ENCODE measurements at regions not wholly inside any gene's neighbourhood (a gene's known extent, or its start where the extent isn't known, plus 50 kb on each side); places are given as distances from the start of the nearest gene placed in this dataset.
"Not testable (repeated sequence)": the region's sequence is repeated elsewhere in the genome, so short reads cannot be mapped to it uniquely, and the experiment has no call there.

DNA sequence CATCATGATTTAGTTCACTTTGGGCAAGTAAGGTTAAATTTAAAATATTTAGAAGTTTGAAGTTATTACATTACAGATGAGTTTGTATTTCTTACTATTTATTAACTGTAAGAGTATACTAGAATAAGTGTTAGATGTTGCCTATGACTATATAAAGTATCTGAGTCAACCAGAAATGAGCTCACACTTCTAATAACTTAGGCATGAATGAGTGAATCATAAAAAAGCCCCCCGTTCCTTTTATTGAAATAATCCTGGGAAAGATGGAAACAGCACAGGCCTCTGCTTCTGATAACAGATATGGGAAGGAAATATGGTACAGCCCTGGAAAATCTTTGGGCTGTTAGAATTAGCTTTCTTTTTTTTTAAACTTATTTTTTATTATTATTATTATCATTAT, 66.6 kb upstream of the TGFBR2 start:
- DNase-seq (ENCODE audit: low spot score), result no peak
- Mint-ChIP-seq H3K27me3 (ENCODE audit: unreplicated experiment) (no peaks in the 10 kb centered on the region), H3K27ac (ENCODE audit: unreplicated experiment) (no peak overlapping the region), H3K4me1 (ENCODE audit: unreplicated experiment) (peaks cover 5% of the 10 kb centered on the region), H3K4me3 (ENCODE audit: unreplicated experiment) (no peak overlapping the region), H3K9me3 (ENCODE audit: unreplicated experiment) (no peaks in the 10 kb centered on the region), H3K36me3 (ENCODE audit: low read depth, unreplicated experiment) (no peaks in the 10 kb centered on the region)
- TF ChIP-seq, protein P1, sequence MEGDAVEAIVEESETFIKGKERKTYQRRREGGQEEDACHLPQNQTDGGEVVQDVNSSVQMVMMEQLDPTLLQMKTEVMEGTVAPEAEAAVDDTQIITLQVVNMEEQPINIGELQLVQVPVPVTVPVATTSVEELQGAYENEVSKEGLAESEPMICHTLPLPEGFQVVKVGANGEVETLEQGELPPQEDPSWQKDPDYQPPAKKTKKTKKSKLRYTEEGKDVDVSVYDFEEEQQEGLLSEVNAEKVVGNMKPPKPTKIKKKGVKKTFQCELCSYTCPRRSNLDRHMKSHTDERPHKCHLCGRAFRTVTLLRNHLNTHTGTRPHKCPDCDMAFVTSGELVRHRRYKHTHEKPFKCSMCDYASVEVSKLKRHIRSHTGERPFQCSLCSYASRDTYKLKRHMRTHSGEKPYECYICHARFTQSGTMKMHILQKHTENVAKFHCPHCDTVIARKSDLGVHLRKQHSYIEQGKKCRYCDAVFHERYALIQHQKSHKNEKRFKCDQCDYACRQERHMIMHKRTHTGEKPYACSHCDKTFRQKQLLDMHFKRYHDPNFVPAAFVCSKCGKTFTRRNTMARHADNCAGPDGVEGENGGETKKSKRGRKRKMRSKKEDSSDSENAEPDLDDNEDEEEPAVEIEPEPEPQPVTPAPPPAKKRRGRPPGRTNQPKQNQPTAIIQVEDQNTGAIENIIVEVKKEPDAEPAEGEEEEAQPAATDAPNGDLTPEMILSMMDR (IDR thresholded peaks at IDR 0.05; ENCODE audit: unreplicated experiment), result no peak

DNA sequence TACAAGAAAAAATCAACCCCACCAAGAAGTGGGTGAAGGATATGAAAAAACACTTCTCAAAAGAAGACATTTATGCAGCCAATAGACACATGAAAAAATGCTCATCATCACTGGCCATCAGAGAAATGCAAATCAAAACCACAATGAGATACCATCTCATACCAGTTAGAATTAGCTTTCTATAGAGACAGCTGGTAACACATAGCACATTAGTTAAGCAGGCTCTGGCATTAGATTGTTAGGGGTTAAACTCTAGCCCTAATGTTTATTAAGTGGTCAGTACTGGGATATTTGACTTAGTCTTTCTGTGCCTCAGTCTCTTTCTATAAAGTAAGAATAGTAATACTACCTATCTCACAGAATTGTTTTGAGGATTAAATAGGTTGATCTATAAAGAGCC, 65.2 kb upstream of the TGFBR2 start:
- not testable (repeated sequence) for H3K27ac Mint-ChIP-seq (ENCODE audit: unreplicated experiment); DNase-seq (ENCODE audit: low spot score); H3K27me3 Mint-ChIP-seq (ENCODE audit: unreplicated experiment); H3K9me3 Mint-ChIP-seq (ENCODE audit: unreplicated experiment); H3K36me3 Mint-ChIP-seq (ENCODE audit: low read depth, unreplicated experiment); H3K4me3 Mint-ChIP-seq (ENCODE audit: unreplicated experiment)
- peaks cover 11% of the 10 kb centered on the region for H3K4me1 Mint-ChIP-seq (ENCODE audit: unreplicated experiment)

DNA sequence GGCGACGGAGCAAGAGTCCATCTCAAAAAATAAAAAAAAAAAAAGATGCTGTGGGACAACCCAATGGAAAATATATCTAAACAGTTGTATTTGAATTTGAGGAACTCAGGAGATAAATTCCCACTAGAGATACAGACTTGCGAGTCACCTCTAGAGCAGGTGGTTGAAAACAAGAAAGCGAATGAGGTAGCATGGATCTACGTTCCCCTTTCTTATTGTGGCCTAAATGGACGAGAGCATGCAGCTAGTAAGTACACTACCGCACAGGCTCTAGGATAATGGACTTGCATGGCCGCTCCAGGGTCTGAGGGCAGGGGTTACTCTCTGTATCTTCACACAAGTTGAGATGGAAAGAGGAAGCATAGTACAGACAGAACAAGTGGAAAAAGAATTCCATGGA, 63.5 kb upstream of the TGFBR2 start:
- Mint-ChIP-seq H3K27ac (ENCODE audit: unreplicated experiment) (no peak overlapping the region), H3K27me3 (ENCODE audit: unreplicated experiment) (no peaks in the 10 kb centered on the region), H3K9me3 (ENCODE audit: unreplicated experiment) (no peaks in the 10 kb centered on the region), H3K4me1 (ENCODE audit: unreplicated experiment) (peaks cover 12% of the 10 kb centered on the region), H3K4me3 (ENCODE audit: unreplicated experiment) (no peak overlapping the region), H3K36me3 (ENCODE audit: low read depth, unreplicated experiment) (no peaks in the 10 kb centered on the region)
- TF ChIP-seq, protein P1 (IDR thresholded peaks at IDR 0.05; ENCODE audit: unreplicated experiment), result no peak
- no peak for DNase-seq (ENCODE audit: low spot score)

DNA sequence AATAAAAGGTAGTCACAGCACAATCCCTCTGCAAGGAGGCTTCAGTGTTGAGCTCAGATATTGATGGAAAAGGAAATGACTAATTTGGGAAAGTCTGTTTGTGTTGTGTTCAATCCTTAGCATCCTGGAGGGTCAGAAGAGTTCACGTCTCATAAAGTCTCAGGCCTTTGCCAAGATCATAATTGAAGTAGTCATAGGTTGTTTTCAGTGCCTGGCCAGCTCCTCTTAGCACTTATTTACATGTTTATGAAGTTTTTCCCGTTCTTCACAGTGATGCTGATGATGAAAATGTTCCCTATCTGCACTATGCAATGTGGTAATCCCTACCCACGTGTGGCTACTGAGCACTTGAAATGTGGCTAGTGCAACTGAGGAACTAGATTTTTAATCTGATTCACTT, 61.6 kb upstream of the TGFBR2 start:
- no peaks in the 10 kb centered on the region for H3K36me3 Mint-ChIP-seq (ENCODE audit: low read depth, unreplicated experiment)

DNA sequence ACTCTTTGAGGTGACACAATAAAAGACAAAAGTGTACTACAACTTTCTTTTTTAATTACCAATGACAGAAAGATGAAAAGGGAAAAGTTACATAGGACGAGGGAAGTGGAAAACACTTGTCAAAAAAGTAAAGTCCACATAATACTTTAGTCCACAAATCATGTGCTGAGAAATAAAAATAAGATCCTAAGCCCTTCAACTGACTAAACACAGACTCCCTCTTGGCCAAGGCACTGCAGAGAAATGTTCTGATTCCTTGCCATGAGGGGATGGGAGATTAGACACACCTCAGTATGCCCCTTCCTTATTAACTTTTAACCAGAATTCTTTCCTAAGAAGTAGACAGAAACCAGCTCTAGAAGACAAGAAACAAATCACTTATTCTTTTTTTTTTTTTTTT, 59.5 kb upstream of the TGFBR2 start:
- H3K27me3 Mint-ChIP-seq (ENCODE audit: unreplicated experiment), result peaks cover 4% of the 10 kb centered on the region
- DNase-seq (ENCODE audit: low spot score), result no peak
- H3K9me3 Mint-ChIP-seq (ENCODE audit: unreplicated experiment), result no peaks in the 10 kb centered on the region
- H3K4me3 Mint-ChIP-seq (ENCODE audit: unreplicated experiment), result no peak overlapping the region
- no peak overlapping the region for H3K27ac Mint-ChIP-seq (ENCODE audit: unreplicated experiment)
- H3K36me3 Mint-ChIP-seq (ENCODE audit: low read depth, unreplicated experiment), result no peaks in the 10 kb centered on the region
- TF ChIP-seq, protein P1 (IDR thresholded peaks at IDR 0.05; ENCODE audit: unreplicated experiment), result no peak
- H3K4me1 Mint-ChIP-seq (ENCODE audit: unreplicated experiment), result peaks cover 47% of the 10 kb centered on the region

More for the DNA sequence above, 61.6 kb upstream of the TGFBR2 start:
- Mint-ChIP-seq H3K4me3 (ENCODE audit: unreplicated experiment) (no peak overlapping the region), H3K4me1 (ENCODE audit: unreplicated experiment) (peaks cover 28% of the 10 kb centered on the region), H3K27me3 (ENCODE audit: unreplicated experiment) (peaks cover 3% of the 10 kb centered on the region), H3K9me3 (ENCODE audit: unreplicated experiment) (no peaks in the 10 kb centered on the region), H3K27ac (ENCODE audit: unreplicated experiment) (no peak overlapping the region)
- TF ChIP-seq, protein P1 (IDR thresholded peaks at IDR 0.05; ENCODE audit: unreplicated experiment), result no peak
- no peak for DNase-seq (ENCODE audit: low spot score)

DNA sequence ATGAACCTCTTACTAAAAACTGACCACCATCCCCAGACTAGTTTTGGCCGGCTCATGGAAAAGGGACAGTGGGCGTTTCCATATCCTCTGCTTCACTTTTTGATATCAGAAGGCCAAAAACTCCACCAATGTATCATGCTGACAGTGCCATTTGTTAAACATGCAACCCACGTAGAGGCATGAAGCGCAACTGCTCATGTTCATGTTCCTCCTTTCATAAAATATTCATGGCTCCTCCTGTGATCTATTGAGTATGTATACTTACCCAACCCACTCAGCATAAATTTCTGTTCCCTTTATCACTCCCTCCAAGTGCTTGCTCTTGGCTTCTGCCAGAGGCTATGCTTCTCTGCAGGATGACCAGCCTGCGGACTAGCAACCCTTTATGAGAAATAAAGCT, 58.7 kb upstream of the TGFBR2 start:
- Mint-ChIP-seq H3K4me1 (ENCODE audit: unreplicated experiment) (peaks cover 47% of the 10 kb centered on the region), H3K27me3 (ENCODE audit: unreplicated experiment) (peaks cover 4% of the 10 kb centered on the region), H3K36me3 (ENCODE audit: low read depth, unreplicated experiment) (no peaks in the 10 kb centered on the region), H3K9me3 (ENCODE audit: unreplicated experiment) (no peaks in the 10 kb centered on the region), H3K4me3 (ENCODE audit: unreplicated experiment) (no peak overlapping the region), H3K27ac (ENCODE audit: unreplicated experiment) (no peak overlapping the region)
- TF ChIP-seq, protein P1 (IDR thresholded peaks at IDR 0.05; ENCODE audit: unreplicated experiment), result no peak
- no peak for DNase-seq (ENCODE audit: low spot score)
